ENCODE measurements at regions not wholly inside any gene's neighbourhood (a gene's known extent, or its start where the extent isn't known, plus 50 kb on each side); places are given as distances from the start of the nearest gene placed in this dataset.
"Not testable (repeated sequence)": the region's sequence is repeated elsewhere in the genome, so short reads cannot be mapped to it uniquely, and the experiment has no call there.

DNA sequence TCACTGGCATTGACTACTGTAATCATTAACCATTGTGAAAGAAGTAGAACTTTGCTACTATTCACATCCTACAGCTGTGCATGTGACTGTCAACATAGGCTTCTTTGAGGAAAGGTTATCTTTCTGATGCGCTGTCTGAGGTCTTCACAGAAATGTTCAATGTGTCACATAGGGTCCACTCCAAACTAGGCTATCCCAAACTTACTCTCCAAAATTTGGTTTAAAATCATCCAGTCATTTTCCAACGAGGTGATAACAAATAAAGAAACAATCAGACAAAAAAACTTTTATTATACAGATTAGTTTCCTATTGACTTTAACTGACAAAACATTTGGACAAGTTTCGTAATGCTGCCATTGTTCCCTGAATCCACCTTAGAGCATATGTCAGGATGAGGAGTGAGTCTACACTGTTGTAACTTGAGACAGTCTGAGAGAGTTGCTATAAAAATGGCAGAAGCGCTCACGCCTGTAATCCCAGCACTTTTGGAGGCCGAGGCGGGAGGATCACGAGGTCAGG is 511.6 kb downstream of the PLOD2 start:
- DNase-seq: no peak

DNA sequence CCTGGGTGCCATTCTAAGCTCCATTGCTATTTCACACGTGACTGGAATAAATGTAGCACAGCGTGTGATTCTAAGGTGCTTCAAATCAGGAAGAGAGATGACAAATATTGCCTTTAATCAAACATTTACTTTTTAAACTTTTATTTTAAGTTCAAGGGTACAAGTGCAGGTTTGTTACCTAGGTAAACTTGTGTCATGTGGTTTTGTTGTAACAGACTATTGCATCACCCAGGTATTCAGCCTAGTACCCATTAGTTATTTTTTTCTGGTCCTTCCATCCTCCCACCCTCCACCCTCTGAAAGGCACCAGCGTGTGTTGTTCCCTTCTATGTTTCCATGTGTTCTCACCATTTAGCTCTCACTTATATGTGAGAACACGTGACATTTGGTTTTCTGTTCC is 510.8 kb downstream of the PLOD2 start:
- no peak for DNase-seq

DNA sequence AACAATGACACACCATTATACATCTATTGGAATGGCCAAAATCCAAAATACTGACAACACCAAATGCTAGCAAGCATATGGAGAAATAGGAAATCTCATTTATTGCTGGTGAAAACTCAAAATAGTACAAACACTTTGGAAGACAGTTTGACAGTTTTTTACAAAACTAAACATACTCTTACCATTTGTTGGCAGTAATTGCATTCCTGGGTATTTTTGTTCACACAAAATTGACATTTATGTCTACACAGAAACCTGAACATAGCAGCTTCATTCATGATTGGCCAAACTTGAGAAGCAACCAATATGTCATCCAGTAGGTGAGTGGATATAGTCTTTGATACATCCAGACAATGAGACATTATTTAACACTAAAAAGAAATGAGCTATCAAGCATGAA is 489.9 kb downstream of the PLOD2 start:
- DNase-seq: no peak

DNA sequence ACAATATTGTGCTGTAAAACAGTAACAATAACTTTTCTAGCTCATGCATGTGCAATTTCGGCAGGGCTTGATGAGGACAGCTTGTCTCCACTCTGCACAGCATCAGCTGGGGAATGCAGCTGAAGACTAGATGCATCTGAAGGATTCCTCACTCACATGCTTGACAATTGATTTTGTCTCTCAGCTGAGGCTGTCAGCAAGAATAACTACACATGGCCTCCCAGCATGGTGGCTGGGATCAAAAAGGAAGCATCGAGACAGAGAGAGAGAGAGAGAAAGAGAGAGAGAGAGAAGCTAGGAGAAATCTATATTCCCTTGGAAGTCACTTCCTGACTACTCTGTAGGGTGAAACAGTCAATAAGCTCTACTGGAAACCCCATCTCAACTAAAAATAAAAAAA is 487.1 kb downstream of the PLOD2 start:
- no peak for DNase-seq

DNA sequence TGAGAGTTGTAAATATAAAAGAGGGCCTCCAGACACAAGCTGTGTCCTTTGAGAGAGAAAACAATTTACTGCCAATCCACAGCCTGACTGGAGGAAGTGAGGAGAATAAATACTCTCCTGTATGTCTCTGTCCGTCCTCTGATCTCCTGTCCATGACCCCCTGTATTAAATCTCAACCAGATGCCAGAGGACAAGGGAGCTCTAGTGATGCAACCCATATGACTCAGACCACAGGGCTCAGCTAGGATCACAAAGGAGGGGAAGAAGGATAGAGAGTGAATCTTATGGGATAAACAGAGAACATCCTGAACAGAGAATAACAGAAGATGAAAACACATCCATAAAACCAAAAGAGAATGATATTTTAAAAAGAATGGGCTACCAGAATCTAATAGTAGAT is 482.6 kb downstream of the PLOD2 start:
- no peak for DNase-seq

DNA sequence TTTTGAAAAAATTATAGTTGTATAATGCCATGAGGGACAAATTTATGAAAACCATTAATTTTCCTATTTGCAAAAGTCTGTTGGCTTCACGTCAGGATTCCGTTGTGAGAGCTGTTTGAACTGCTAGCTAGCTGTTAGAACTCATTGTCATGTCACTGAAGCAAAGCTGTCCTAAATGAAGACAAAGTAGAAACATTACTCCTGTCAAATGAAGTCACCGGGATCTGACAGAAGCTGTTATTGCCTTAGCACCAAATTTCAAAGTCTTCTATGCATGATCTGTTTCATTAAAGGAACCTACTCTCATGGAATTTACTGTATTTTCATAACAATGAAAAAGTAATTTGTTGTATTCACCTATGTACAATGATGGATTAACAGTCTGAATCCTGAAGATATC is 479.8 kb downstream of the PLOD2 start:
- no peak for DNase-seq

DNA sequence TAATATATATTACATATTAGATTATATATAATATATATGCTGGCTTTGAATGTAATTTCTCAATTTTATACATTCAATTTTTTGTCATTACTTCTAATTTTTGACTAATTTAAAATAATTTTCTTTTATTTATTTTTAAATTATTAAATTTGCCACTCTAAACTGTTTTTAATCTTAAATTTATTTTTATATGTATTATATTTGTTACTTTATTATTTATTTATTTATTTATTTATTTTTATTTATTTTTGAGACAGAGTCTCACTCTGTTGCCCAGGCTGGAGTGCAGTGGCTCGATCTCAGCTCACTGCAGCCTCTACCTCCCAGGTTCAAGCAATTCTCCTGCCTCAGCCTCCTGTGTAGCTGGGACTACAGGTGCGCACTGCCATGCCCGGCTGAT is 473.0 kb downstream of the PLOD2 start:
- DNase-seq: not testable (repeated sequence)

DNA sequence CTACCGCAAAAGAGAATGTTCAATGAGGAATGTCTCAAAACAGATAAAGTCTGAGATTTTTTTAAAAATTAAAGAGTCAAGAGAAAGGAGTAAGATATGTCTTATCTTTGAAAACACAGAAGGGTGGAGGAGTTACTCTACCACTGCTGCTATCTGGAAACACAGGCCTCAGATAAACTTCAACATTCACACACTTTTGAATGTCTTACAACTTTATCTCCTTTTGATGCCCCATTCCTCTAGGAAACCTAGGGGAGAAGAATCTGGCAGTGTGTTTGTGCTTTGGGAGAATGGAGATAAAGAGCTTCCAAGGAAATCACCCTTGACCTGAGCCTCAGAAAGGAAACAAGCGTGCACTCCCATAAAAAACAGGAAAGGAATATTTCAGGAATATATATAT is 468.2 kb downstream of the PLOD2 start:
- DNase-seq: no peak

DNA sequence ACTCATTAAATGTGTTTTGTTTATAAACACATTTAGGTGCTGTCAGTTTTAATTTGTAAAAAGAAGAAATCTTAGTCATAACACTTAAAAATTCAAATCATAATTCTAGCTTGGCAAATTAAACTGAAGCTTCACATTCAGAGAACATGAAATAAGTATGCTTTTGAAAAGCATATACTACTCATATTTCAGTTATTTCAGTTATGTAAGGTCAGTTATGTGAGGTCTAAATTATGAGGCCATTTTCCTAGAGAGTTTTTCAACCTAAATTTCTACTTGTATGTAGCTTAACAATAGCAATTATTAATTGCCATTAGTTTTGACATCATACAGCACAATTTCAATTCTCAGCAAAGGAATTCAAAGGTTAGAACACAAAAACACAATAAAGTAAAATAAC is 465.0 kb downstream of the PLOD2 start:
- DNase-seq: no peak

DNA sequence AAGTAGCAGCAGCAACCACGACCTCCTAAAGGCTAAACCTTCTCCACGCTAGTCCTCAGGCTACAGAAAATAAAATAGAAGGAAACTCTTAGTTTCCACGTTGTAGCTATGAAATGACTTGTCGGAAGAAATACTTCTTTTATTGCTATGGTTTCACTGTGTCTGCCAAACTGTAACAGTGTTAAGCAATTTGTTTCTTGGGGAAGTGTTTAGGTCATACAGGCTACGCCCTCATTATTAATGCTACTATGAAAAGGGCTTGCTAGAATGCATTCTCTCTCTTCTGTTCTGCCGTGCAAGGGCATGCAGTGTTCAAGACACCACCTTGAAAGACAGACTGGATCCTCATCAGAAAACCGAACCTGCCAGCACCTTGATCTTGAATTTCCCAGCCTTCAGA is 462.7 kb downstream of the PLOD2 start:
- DNase-seq: no peak

DNA sequence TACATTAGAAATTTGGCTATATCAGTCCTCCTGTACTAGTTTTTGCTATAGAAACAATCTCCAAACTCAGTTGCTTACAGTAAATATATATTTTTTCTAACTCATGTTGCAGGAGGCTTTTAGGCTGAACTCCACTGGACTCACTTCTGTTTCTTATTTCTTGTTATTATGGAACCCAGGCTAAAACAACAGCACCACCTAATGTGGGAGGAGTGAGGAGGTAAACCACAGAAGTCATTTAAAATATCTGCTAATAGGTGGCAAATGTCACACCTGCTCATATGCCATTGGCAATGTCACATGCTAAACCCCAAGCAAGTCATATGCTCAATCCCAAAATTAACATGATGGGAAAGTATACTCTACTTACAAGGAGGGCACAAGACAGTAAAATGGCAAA is 462.2 kb downstream of the PLOD2 start:
- DNase-seq: no peak

DNA sequence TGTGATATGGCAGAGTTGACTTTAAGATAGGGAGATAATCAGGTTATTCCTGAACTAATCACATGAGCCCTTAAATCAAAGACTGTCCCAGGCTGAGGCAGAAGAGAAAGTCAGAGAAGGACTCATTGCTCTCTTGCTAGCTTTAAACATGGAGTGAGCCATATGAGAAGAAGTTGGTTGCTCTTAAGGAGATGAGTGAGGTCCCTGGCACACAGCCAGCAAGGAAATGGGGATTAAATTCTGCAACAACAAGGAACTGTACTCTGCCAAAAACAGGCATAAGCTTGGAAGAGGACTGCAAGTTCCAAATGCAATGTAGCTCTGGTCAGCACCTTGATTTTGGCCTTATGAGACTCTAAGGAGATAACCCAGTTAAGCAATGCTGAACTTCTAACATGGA is 457.0 kb downstream of the PLOD2 start:
- DNase-seq: no peak

DNA sequence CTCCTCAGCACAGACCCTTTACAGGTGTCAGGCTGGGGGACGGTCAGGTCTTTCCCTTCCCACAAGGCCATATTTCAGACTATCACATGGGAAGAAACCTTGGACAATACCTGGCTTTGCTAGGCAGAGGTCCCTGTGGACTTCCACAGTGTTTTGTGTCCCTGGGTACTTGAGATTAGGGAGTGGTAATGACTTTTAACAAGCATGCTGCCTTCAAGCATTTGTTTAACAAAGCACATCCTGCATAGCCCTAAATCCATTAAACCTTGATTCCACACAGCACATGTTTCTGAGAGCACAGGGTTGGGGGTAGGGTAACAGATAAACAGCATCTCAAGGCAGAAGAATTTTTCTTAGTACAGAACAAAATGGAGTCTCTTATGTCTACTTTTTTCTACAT is 451.2 kb downstream of the PLOD2 start:
- DNase-seq: not testable (repeated sequence)

DNA sequence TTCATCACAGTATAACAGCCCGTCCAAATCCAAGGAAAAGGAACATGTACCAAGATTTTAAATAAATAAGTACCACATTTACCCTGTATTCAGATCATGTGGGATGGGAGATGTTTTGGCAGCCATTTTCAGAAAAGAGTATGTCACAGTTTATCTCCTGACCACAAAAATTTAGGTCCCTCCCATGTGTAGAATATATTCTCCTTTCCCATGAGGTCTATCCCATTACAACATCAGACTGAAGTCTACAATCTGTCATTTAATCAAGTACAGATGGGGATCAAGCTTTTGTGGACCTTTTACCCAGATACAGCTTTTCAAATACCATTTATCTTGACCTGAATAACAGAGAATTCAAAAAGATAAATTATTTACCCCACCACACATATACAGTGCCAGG is 444.5 kb downstream of the PLOD2 start:
- DNase-seq: no peak

DNA sequence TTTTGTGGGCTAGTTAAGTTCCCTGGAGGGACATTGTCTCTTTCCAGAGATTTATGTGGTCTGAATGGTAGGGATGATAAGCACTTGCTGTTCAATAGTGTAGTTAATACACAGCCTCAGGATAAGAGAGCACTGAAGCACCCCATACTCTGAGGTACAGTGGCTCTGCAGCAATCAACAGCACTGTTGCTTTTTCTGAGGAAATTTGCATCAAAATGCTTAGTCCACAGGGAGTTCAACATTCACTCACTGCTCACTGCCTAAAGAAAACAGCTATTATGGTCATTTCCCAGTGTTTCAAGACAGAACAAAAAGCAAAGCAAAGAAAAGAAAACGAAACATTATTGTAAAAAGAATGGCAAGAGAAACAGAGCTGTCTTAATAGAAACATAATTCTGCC is 441.9 kb downstream of the PLOD2 start:
- no peak for DNase-seq

DNA sequence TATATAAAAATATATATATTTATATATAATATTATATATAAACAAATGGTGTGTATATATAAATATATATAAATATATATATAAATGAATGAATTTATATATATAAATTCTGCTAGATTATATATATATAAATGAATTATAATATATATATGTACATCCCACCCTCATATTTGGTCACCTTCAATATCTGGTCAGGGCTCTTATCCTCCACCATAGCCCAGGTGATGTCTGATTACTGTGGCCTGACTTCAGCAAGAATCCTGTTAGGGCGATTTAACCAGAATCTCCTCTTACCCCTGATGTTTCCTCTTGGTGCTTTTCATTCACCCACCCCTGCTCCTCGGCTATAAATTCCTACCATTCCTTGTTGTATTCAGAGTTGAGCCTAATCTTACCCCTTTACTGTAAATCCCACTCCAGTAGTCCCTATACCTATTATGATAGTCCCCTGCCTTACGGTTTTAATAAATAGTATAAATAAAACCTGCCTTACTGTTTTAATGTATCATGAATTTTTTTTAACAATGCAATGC is 439.6 kb downstream of the PLOD2 start:
- DNase-seq: peak in 1 of 5 experiments; percentile 8

DNA sequence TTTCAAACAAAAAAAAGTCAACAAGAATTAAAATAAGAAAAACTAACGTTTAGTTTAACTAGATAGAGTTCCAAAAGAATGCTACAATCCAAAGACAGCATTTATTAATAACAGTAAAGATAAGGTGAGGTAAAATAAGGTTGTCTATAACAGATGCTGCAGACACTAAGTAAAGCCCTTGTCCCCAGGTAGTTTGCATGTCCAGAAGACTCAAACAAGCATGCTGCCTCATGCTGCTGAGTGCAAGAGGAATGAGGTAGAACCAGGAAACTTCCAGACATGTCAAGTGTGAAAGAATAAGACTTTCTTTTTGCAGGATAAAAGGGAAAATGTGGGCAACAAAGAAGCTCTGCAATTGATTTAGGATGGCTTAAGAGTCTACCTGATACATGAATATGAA is 439.2 kb downstream of the PLOD2 start:
- no peak for DNase-seq

DNA sequence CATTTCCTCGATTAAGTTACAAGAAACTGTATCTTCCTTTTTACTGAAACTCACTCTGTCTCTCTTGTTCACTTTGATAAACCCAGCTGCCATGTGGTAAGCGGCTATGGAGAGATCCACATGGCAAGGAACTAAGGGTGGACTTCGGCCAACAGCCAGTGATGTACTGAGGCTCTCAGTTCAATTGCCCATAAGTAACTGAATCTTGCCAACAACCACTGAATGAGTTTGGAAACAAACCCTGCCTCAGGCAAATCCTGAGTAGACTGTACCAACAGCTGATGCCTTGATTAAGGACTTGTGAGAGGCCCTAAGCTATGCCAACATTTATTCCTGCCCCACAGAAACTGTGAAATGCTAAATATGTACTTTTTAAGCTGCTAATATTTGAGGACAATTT is 433.5 kb downstream of the PLOD2 start:
- DNase-seq: no peak

DNA sequence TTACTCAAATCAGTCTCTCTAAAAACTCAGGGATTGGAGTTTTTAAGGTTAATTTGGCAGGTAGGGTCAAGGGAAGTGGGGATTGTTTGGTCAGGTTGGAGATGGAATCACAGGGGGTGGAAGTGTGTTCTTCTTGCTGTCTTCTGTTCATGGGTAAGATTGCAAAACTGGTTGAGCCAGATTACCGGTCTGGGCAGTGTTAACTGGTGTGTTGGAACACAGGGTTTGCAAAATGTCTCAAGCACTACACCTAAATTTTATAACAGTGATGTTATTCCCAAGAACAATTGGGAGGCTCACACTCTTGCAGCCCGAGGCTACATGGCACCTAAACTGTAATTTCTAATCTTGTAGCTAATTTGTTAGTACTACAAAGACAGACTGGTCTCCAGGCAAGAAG is 425.4 kb downstream of the PLOD2 start:
- DNase-seq: no peak

DNA sequence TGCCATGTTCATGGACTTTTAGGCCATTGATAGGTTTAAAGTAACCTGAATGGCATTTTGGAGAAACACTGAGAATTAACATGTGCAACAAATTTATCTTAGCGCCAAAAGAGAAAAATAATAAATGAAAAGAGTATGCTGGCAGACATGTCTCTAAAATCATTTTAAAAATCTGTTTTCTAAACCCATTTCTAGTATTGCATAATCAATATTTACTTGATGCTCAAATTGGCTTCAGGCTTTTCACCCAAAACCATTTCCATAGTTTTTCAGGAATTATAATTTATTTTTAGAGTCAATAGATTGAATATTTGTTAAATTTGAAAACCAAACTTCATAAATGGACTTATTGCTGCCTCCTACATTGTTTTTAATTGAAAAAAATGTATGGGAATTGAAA is 423.0 kb downstream of the PLOD2 start:
- DNase-seq: no peak

DNA sequence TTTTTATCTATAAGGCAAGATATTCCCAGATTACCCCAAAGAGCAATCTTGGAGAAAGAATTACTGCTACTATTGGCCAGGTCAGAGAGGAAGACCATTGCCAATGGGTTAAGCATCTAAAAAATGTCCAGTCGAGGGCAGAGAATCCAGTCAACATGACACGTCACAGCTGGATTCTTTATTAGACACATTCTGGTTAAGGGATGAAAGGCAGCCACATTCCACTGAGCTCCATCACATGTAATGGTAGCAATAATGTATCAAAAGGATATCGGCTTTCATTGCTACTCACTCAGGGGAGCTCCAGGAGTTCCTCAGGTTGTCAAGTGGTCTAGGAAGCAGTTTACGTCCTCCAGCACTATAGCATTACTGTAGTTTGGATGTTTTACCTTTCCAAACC is 421.1 kb downstream of the PLOD2 start:
- DNase-seq: no peak

DNA sequence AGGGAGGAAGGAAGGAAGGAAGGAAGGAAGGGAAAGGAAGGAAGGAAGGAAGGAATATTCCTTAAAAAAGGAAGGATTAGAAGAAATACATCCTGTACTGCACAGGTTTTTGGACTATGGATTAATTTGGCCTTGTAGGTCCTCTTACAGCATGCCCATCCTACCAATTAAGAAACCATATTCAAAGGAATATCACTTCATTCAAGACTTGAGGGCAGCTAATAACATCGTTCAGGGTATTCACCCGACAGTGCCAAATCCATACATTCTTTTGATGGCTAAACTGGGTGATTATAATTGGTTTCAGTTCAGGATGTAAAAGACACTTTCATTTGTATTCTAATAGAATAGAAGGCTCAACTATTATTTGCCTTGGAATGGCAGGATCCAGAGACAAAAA is 410.3 kb downstream of the PLOD2 start:
- DNase-seq: no peak

DNA sequence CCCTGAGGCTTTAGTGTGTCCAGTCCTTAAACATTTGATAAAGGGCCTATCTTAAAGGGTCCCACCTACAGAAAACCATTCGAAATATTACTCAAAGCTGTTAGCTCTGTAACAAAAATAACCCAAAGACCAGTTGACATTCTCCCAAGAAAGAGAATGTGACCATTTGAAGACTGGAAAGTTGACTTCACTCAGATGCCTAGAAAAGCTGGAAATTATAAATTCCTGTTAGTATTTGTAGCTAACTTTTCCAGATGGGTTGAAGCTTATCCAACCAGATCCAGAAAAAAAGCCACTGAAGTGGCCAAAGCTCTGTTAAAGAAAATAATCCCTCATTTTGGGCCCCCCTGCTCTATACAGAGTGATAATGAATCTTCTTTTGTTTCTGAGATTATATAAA is 408.4 kb downstream of the PLOD2 start:
- DNase-seq: no peak

DNA sequence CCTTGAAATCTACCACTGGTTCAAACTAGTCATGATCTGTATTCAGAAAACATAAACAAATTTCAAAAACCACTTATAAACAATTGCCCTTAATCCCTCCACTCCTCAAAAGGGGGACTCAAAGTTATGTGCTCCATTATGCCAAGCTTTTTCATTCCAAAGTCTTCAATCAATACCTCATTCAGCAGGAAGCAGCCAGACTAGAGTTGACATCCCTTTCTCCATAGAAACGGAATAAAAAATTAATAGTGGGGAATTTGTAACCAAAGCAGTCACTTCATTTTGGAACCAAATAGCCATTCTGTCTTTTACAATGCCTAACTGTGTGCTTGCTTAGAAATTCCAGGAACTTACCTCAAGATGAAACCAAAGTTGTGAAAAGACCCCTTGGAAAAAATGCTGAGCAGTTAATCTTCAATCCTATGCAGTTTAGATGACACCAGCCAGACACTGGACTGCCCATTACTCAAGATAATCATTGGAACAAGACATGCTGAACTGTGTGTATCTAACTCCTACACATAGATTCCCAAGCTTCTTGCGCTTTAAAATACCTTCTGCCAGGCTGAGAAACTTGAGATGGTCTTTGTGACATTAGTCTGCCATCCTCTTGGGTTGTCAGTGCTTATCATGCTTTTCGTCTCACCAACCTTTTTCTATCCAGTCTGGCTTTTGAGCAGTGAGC is 406.2 kb downstream of the PLOD2 start:
- no peak for DNase-seq

DNA sequence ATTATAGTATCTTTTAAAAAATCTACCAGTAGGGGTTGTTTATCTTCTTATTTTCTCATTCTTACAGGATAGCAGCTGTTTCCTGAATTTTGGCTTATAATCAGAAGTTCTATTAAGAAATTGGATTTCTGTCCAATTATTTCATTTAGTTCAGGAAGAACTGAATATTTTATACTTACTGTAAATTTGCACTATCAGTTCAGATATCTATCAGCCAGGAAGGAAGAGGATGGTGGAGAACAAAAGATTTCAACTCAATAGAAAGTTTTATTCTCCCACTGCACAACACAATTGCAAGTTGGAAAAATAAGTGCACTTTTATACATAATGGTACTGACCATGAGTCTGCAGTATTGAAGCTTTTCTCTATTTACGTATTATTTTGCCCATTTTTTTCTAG is 400.9 kb downstream of the PLOD2 start:
- no peak for DNase-seq
